GM21723 (cell line): ENCODE measurements at regions not wholly inside any gene's neighbourhood (a gene's known extent, or its start where the extent isn't known, plus 50 kb on each side); places are given as distances from the start of the nearest gene placed in this dataset.

ENCODE experiments used
- ATAC-seq: cut with Tn5 transposase; IDR thresholded peaks from one replicate; pipeline ENCODE4 v1.9.1; 2021; ENCODE audit warnings: mild to moderate bottlenecking, moderate library complexity; ENCODE audit not compliant: unreplicated experiment

GRCh38 chr14:101451166-101451565 lies 110.1 kb upstream of the DIO3 start:
- no peak for ATAC-seq

- no peak for ATAC-seq
These were observed 108.1 kb upstream of the DIO3 start for GRCh38 chr14:101453225-101453624.

- ATAC-seq, result no peak
These were observed 107.1 kb upstream of the DIO3 start for GRCh38 chr14:101454229-101454628.

GRCh38 chr14:101456246-101457175 lies 104.8 kb upstream of the DIO3 start:
- no peak for ATAC-seq

- ATAC-seq, result no peak
These were observed 103.9 kb upstream of the DIO3 start for GRCh38 chr14:101457301-101457935.

GRCh38 chr14:101457936-101458740 lies 103.2 kb upstream of the DIO3 start:
- ATAC-seq, result no peak

- ATAC-seq, result no peak
These were observed 102.3 kb upstream of the DIO3 start for GRCh38 chr14:101458741-101459550.

- no peak for ATAC-seq
These were observed 101.8 kb upstream of the DIO3 start for GRCh38 chr14:101459551-101459900.

- no peak for ATAC-seq
These were observed 100.8 kb upstream of the DIO3 start for GRCh38 chr14:101460521-101460920.

GRCh38 chr14:101460986-101461750 lies 100.1 kb upstream of the DIO3 start:
- no peak for ATAC-seq

- no peak for ATAC-seq
These were observed 99.4 kb upstream of the DIO3 start for GRCh38 chr14:101461891-101462290.

- no peak for ATAC-seq
These were observed 98.3 kb upstream of the DIO3 start for GRCh38 chr14:101462726-101463565.

- ATAC-seq, result no peak
These were observed 97.6 kb upstream of the DIO3 start for GRCh38 chr14:101463566-101464171.

GRCh38 chr14:101464310-101464983 lies 96.8 kb upstream of the DIO3 start:
- no peak for ATAC-seq

GRCh38 chr14:101464984-101465794 lies 96.1 kb upstream of the DIO3 start:
- no peak for ATAC-seq

- ATAC-seq, result no peak
These were observed 95.4 kb upstream of the DIO3 start for GRCh38 chr14:101465795-101466448.
